HEK293 (cell line): ENCODE measurements at regions not wholly inside any gene's neighbourhood (a gene's known extent, or its start where the extent isn't known, plus 50 kb on each side); places are given as distances from the start of the nearest gene placed in this dataset.

Source experiments
- CTCF ChIA-PET: fragments of 350-600 bp; formaldehyde crosslinking; extraction: SDS; loops from one replicate; lab custom pipeline; 2021; ENCODE audit warnings: antibody characterized with exemption; lab: Yijun Ruan, JAX
- POLR2A ChIA-PET: fragments of 300-600 bp; formaldehyde crosslinking; extraction: SDS; loops from one replicate; lab custom pipeline; 2020; ENCODE audit warnings: antibody characterized with exemption, inconsistent platforms; lab: Yijun Ruan, JAX
- H3K27ac ChIP-seq: fragments of 200-500 bp; sonication (Bioruptor generic); 2 replicates; pipeline ENCODE4 v1.5.1; 2014; ENCODE audit warnings: low read depth, low read length, control low read depth, inconsistent platforms; ENCODE audit errors: extremely low read depth
- H3K36me3 ChIP-seq, 2 experiments: fragments of 200-500 bp in 1 of 2; sonication (Bioruptor generic) in 1 of 2; 1 replicate in 1 of 2; 2 replicates in 1 of 2; pipeline ENCODE4 v1.5.1; 2014 to 2017; ENCODE audit warnings: inconsistent platforms in 2 of 2, low read length in 2 of 2; ENCODE audit not compliant: control insufficient read depth in 2 of 2, insufficient read depth in 1 of 2
- H3K4me1 ChIP-seq: fragments of 200-500 bp; sonication (Bioruptor generic); 2 replicates; pipeline ENCODE4 v1.5.1; 2014; ENCODE audit warnings: mild to moderate bottlenecking, low read length, inconsistent platforms; ENCODE audit not compliant: control insufficient read depth, insufficient read depth
- H3K4me3 ChIP-seq: 2 replicates; pipeline ENCODE4 v1.5.1; 2011; ENCODE audit warnings: low read depth, mild to moderate bottlenecking, control low read depth, low read length, moderate library complexity
- H3K9me3 ChIP-seq: fragments of 200-500 bp; sonication (Bioruptor generic); 2 replicates; pipeline ENCODE4 v1.5.1; 2014; ENCODE audit warnings: low read depth, low read length, inconsistent platforms; ENCODE audit not compliant: control insufficient read depth, insufficient read depth
- CTCF ChIP-seq: fragments of 450-650 bp; formaldehyde crosslinking; IDR thresholded peaks from 2 replicates; pipeline ENCODE4 v1.5.1; 2016; ENCODE audit warnings: missing biosample characterization, missing genetic modification characterization
- TCF7L2 ChIP-seq: IDR thresholded peaks from 2 replicates; pipeline ENCODE4 v1.6.1; 2011; ENCODE audit warnings: low read depth, mild to moderate bottlenecking, inconsistent platforms, low read length, moderate library complexity, borderline replicate concordance
- ZEB2 ChIP-seq: fragments of 450-650 bp; formaldehyde crosslinking; IDR thresholded peaks from 2 replicates; pipeline ENCODE4 v1.5.1; 2016; ENCODE audit warnings: missing biosample characterization, missing genetic modification characterization
- ZFP37 ChIP-seq: fragments of 450-650 bp; formaldehyde crosslinking; IDR thresholded peaks from 2 replicates; pipeline ENCODE4 v1.5.1; 2016; ENCODE audit warnings: missing biosample characterization, missing genetic modification characterization
- ZNF114 ChIP-seq: fragments of 450-650 bp; formaldehyde crosslinking; IDR thresholded peaks from 2 replicates; pipeline ENCODE4 v1.5.0; 2017; ENCODE audit warnings: missing biosample characterization, missing genetic modification characterization
- ZNF121 ChIP-seq: fragments of 450-650 bp; formaldehyde crosslinking; IDR thresholded peaks from 2 replicates; pipeline ENCODE4 v1.5.1; 2016; ENCODE audit warnings: missing biosample characterization, missing genetic modification characterization
- ZNF155 ChIP-seq: fragments of 450-650 bp; formaldehyde crosslinking; IDR thresholded peaks from 2 replicates; pipeline ENCODE4 v1.5.1; 2016; ENCODE audit warnings: missing biosample characterization, missing genetic modification characterization
- ZNF169 ChIP-seq: fragments of 450-650 bp; formaldehyde crosslinking; IDR thresholded peaks from 2 replicates; pipeline ENCODE4 v1.5.1; 2016; ENCODE audit warnings: missing biosample characterization, missing genetic modification characterization
- ZNF175 ChIP-seq: fragments of 450-650 bp; formaldehyde crosslinking; IDR thresholded peaks from 2 replicates; pipeline ENCODE4 v1.5.1; 2016; ENCODE audit warnings: missing biosample characterization, missing genetic modification characterization
- ZNF391 ChIP-seq: fragments of 450-650 bp; formaldehyde crosslinking; IDR thresholded peaks from 2 replicates; pipeline ENCODE4 v1.5.1; 2016; ENCODE audit warnings: low read depth, missing biosample characterization, missing genetic modification characterization, borderline replicate concordance
- ZNF404 ChIP-seq: fragments of 450-650 bp; formaldehyde crosslinking; IDR thresholded peaks from 2 replicates; pipeline ENCODE4 v1.5.1; 2017; ENCODE audit warnings: missing biosample characterization, missing genetic modification characterization
- ZNF510 ChIP-seq: fragments of 450-650 bp; formaldehyde crosslinking; IDR thresholded peaks from 2 replicates; pipeline ENCODE4 v1.5.1; 2018; ENCODE audit warnings: mild to moderate bottlenecking, missing genetic modification characterization, missing biosample characterization; ENCODE audit not compliant: insufficient replicate concordance
- ZNF561 ChIP-seq: fragments of 450-650 bp; IDR thresholded peaks from 2 replicates; pipeline ENCODE4 v1.5.1; 2018; ENCODE audit warnings: missing biosample characterization, missing genetic modification characterization, borderline replicate concordance
- ZNF76 ChIP-seq: fragments of 450-650 bp; formaldehyde crosslinking; IDR thresholded peaks from 2 replicates; pipeline ENCODE4; 2016; ENCODE audit warnings: low read depth, missing biosample characterization, missing genetic modification characterization, borderline replicate concordance
- TF ChIP-seq, protein P1 (sequence below): fragments of 450-650 bp; formaldehyde crosslinking; IDR thresholded peaks from 2 replicates; pipeline ENCODE4 v1.5.1; 2016; ENCODE audit warnings: missing biosample characterization, missing genetic modification characterization, borderline replicate concordance
- TF ChIP-seq, protein P2 (sequence below): fragments of 450-650 bp; formaldehyde crosslinking; IDR thresholded peaks from 2 replicates; pipeline ENCODE4 v1.5.1; 2016; ENCODE audit warnings: missing biosample characterization, missing genetic modification characterization
- TF ChIP-seq, protein P3 (sequence below): fragments of 450-650 bp; formaldehyde crosslinking; IDR thresholded peaks from 2 replicates; pipeline ENCODE4 v1.5.1; 2016; ENCODE audit warnings: missing biosample characterization, missing genetic modification characterization, borderline replicate concordance
- TF ChIP-seq, protein P4 (sequence below): fragments of 450-650 bp; formaldehyde crosslinking; IDR thresholded peaks from 2 replicates; pipeline ENCODE4 v1.5.1; 2016; ENCODE audit warnings: missing biosample characterization, missing genetic modification characterization

DNA sequence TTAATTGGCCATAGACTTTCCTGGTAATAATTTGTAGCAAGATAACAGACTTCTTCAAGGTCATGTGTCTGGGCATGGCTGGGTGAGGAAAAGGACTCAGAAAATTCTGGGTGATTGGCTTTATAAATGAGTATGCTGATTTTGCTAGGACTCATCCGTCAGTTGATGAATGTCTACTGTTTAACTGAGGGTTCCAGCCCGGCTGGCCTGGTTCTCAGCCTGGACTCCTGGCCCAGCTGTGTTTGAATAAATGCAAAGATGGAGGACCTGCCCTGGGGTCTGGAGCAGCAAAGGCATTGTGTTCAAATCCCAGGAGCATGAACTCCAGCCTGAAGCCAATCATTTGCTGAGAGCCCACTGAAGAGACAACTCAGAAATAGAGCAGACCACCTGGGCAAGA is 323.2 kb downstream of the LRFN2 start:
- H3K4me1 ChIP-seq = no peaks in the 10 kb centered on the region
- no peak overlapping the region for H3K27ac ChIP-seq
- ChIA-PET CTCF (no interaction called here), POLR2A (interaction anchor here (0.6 kb wide), 1 partner anchor 14 kb away, joined by 3 read pairs; no protein-coding TSS in a partner anchor)
- H3K36me3 ChIP-seq = no peaks in the 10 kb centered on the region
- no peaks in the 10 kb centered on the region for H3K9me3 ChIP-seq
- no peak overlapping the region for H3K4me3 ChIP-seq
- TF ChIP-seq ZNF561 (tag by site-specific recombination) (no peak), ZNF404 (no peak), ZNF76 (tag by site-specific recombination) (no peak), ZEB2 (tag by site-specific recombination) (no peak), ZNF169 (tag by site-specific recombination) (no peak), ZNF121 (no peak), ZNF175 (tag by site-specific recombination) (no peak), ZFP37 (tag by site-specific recombination) (no peak), CTCF (no peak), ZNF114 (tag by site-specific recombination) (no peak), ZNF391 (no peak), ZNF510 (tag by site-specific recombination) (no peak), ZNF155 (tag by site-specific recombination) (no peak), TCF7L2 (no peak)
- TF ChIP-seq, protein P1, sequence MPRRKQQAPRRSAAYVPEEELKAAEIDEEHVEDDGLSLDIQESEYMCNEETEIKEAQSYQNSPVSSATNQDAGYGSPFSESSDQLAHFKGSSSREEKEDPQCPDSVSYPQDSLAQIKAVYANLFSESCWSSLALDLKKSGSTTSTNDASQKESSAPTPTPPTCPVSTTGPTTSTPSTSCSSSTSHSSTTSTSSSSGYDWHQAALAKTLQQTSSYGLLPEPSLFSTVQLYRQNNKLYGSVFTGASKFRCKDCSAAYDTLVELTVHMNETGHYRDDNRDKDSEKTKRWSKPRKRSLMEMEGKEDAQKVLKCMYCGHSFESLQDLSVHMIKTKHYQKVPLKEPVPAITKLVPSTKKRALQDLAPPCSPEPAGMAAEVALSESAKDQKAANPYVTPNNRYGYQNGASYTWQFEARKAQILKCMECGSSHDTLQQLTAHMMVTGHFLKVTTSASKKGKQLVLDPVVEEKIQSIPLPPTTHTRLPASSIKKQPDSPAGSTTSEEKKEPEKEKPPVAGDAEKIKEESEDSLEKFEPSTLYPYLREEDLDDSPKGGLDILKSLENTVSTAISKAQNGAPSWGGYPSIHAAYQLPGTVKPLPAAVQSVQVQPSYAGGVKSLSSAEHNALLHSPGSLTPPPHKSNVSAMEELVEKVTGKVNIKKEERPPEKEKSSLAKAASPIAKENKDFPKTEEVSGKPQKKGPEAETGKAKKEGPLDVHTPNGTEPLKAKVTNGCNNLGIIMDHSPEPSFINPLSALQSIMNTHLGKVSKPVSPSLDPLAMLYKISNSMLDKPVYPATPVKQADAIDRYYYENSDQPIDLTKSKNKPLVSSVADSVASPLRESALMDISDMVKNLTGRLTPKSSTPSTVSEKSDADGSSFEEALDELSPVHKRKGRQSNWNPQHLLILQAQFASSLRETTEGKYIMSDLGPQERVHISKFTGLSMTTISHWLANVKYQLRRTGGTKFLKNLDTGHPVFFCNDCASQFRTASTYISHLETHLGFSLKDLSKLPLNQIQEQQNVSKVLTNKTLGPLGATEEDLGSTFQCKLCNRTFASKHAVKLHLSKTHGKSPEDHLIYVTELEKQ = no peak
- TF ChIP-seq, protein P2, sequence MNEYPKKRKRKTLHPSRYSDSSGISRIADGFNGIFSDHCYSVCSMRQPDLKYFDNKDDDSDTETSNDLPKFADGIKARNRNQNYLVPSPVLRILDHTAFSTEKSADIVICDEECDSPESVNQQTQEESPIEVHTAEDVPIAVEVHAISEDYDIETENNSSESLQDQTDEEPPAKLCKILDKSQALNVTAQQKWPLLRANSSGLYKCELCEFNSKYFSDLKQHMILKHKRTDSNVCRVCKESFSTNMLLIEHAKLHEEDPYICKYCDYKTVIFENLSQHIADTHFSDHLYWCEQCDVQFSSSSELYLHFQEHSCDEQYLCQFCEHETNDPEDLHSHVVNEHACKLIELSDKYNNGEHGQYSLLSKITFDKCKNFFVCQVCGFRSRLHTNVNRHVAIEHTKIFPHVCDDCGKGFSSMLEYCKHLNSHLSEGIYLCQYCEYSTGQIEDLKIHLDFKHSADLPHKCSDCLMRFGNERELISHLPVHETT (tag by site-specific recombination) = no peak
- TF ChIP-seq, protein P3, sequence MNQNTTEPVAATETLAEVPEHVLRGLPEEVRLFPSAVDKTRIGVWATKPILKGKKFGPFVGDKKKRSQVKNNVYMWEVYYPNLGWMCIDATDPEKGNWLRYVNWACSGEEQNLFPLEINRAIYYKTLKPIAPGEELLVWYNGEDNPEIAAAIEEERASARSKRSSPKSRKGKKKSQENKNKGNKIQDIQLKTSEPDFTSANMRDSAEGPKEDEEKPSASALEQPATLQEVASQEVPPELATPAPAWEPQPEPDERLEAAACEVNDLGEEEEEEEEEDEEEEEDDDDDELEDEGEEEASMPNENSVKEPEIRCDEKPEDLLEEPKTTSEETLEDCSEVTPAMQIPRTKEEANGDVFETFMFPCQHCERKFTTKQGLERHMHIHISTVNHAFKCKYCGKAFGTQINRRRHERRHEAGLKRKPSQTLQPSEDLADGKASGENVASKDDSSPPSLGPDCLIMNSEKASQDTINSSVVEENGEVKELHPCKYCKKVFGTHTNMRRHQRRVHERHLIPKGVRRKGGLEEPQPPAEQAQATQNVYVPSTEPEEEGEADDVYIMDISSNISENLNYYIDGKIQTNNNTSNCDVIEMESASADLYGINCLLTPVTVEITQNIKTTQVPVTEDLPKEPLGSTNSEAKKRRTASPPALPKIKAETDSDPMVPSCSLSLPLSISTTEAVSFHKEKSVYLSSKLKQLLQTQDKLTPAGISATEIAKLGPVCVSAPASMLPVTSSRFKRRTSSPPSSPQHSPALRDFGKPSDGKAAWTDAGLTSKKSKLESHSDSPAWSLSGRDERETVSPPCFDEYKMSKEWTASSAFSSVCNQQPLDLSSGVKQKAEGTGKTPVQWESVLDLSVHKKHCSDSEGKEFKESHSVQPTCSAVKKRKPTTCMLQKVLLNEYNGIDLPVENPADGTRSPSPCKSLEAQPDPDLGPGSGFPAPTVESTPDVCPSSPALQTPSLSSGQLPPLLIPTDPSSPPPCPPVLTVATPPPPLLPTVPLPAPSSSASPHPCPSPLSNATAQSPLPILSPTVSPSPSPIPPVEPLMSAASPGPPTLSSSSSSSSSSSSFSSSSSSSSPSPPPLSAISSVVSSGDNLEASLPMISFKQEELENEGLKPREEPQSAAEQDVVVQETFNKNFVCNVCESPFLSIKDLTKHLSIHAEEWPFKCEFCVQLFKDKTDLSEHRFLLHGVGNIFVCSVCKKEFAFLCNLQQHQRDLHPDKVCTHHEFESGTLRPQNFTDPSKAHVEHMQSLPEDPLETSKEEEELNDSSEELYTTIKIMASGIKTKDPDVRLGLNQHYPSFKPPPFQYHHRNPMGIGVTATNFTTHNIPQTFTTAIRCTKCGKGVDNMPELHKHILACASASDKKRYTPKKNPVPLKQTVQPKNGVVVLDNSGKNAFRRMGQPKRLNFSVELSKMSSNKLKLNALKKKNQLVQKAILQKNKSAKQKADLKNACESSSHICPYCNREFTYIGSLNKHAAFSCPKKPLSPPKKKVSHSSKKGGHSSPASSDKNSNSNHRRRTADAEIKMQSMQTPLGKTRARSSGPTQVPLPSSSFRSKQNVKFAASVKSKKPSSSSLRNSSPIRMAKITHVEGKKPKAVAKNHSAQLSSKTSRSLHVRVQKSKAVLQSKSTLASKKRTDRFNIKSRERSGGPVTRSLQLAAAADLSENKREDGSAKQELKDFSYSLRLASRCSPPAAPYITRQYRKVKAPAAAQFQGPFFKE = no peak
- TF ChIP-seq, protein P4, sequence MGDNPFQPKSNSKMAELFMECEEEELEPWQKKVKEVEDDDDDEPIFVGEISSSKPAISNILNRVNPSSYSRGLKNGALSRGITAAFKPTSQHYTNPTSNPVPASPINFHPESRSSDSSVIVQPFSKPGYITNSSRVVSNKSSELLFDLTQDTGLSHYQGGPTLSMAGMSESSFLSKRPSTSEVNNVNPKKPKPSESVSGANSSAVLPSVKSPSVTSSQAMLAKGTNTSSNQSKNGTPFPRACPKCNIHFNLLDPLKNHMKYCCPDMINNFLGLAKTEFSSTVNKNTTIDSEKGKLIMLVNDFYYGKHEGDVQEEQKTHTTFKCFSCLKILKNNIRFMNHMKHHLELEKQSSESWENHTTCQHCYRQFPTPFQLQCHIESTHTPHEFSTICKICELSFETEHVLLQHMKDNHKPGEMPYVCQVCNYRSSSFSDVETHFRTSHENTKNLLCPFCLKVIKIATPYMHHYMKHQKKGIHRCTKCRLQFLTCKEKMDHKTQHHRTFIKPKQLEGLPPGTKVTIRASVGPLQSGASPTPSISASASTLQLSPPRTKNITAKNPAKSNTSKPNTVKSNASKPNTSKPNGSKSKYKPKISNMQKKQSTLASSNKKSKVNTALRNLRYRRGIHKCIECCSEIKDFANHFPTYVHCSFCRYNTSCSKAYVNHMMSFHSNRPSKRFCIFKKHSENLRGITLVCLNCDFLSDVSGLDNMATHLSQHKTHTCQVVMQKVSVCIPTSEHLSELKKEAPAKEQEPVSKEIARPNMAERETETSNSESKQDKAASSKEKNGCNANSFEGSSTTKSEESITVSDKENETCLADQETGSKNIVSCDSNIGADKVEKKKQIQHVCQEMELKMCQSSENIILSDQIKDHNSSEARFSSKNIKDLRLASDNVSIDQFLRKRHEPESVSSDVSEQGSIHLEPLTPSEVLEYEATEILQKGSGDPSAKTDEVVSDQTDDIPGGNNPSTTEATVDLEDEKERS (tag by site-specific recombination) = no peak
- TF ChIP-seq, all 188 proteins: peak for 0
